Hepatocyte (in vitro differentiated cells): ENCODE measurements at regions not wholly inside any gene's neighbourhood (a gene's known extent, or its start where the extent isn't known, plus 50 kb on each side); places are given as distances from the start of the nearest gene placed in this dataset.

Experiments used
- DNase-seq: peaks from one replicate; pipeline ENCODE4 v3.0.0-alpha.2; 2016; ENCODE audit warnings: low spot score
- H2AFZ ChIP-seq: fragments of 200-600 bp; sonication (generic); 2 replicates; pipeline ENCODE4 v1.6.0; 2016; ENCODE audit warnings: antibody characterized with exemption, mild to moderate bottlenecking
- H3K27ac ChIP-seq: fragments of 200-600 bp; sonication (generic); 2 replicates; pipeline ENCODE4 v1.5.1; 2016; ENCODE audit warnings: mild to moderate bottlenecking
- H3K27me3 ChIP-seq: fragments of 200-600 bp; sonication (generic); 2 replicates; pipeline ENCODE4 v1.6.1; 2016
- H3K36me3 ChIP-seq: fragments of 200-600 bp; sonication (generic); replicated peaks from 2 replicates; pipeline ENCODE4 v1.5.1; 2016; ENCODE audit warnings: low read depth; ENCODE audit not compliant: insufficient read depth
- H3K4me1 ChIP-seq: fragments of 200-600 bp; sonication (generic); 2 replicates; pipeline ENCODE4 v1.5.1; 2016; ENCODE audit warnings: mild to moderate bottlenecking, moderate library complexity; ENCODE audit not compliant: insufficient read depth
- H3K4me2 ChIP-seq: fragments of 200-600 bp; sonication (generic); 2 replicates; pipeline ENCODE4 v1.6.0; 2016
- H3K4me3 ChIP-seq: fragments of 200-600 bp; sonication (generic); 2 replicates; pipeline ENCODE4 v1.5.1; 2016; ENCODE audit warnings: mild to moderate bottlenecking
- H3K79me2 ChIP-seq: fragments of 200-600 bp; sonication (generic); 2 replicates; pipeline ENCODE4 v1.6.0; 2017; ENCODE audit warnings: mild to moderate bottlenecking
- H3K9me2 ChIP-seq: fragments of 200-600 bp; sonication (generic); replicated peaks from 2 replicates; pipeline ENCODE4 v1.6.0; 2017; ENCODE audit warnings: mild to moderate bottlenecking; ENCODE audit not compliant: insufficient read depth
- H3K9me3 ChIP-seq: fragments of 200-600 bp; sonication (generic); 2 replicates; pipeline ENCODE4 v1.5.1; 2016; ENCODE audit warnings: low read depth, mild to moderate bottlenecking
- H4K20me1 ChIP-seq: fragments of 200-600 bp; sonication (generic); 2 replicates; pipeline ENCODE4 v1.6.0; 2016; ENCODE audit warnings: mild to moderate bottlenecking; ENCODE audit not compliant: insufficient read depth, poor library complexity, severe bottlenecking
- EZH2 ChIP-seq: fragments of 200-600 bp; sonication (generic); IDR thresholded peaks from 2 replicates; pipeline ENCODE4 v1.6.1; 2016; ENCODE audit warnings: antibody characterized with exemption, mild to moderate bottlenecking, borderline replicate concordance
- EZH2phosphoT487 ChIP-seq: fragments of 200-600 bp; sonication (generic); IDR thresholded peaks from one replicate; pipeline ENCODE4 v1.6.1; 2018; ENCODE audit warnings: antibody characterized with exemption, mild to moderate bottlenecking, low read depth, moderate library complexity; ENCODE audit not compliant: unreplicated experiment, severe bottlenecking
- WGBS: methylation state at CpG from one replicate; pipeline ENCODE4 v1.1.6; 2016; ENCODE audit warnings: low lambda C conversion rate; ENCODE audit errors: missing lambda C conversion rate; 5-methylcytosine and 5-hydroxymethylcytosine counted together
- TF ChIP-seq, protein P1 (sequence below): fragments of 200-600 bp; sonication (generic); IDR thresholded peaks from 2 replicates; pipeline ENCODE4 v1.5.1; 2016; ENCODE audit warnings: antibody characterized with exemption, mild to moderate bottlenecking; ENCODE audit not compliant: poor library complexity

- Histone ChIP-seq H3K9me2 (no peaks in the 10 kb centered on the region), H3K4me3 (no peak overlapping the region), H2AFZ (no peak overlapping the region), H3K9me3 (no peaks in the 10 kb centered on the region), H3K4me2 (no peak overlapping the region), H3K27me3 (no peaks in the 10 kb centered on the region), H3K36me3 (no peaks in the 10 kb centered on the region), H3K4me1 (no peaks in the 10 kb centered on the region), H3K79me2 (no peaks in the 10 kb centered on the region), H4K20me1 (no peaks in the 10 kb centered on the region), H3K27ac (no peak overlapping the region)
- TF ChIP-seq EZH2phosphoT487 (no peak), EZH2 (no peak)
- TF ChIP-seq, protein P1, sequence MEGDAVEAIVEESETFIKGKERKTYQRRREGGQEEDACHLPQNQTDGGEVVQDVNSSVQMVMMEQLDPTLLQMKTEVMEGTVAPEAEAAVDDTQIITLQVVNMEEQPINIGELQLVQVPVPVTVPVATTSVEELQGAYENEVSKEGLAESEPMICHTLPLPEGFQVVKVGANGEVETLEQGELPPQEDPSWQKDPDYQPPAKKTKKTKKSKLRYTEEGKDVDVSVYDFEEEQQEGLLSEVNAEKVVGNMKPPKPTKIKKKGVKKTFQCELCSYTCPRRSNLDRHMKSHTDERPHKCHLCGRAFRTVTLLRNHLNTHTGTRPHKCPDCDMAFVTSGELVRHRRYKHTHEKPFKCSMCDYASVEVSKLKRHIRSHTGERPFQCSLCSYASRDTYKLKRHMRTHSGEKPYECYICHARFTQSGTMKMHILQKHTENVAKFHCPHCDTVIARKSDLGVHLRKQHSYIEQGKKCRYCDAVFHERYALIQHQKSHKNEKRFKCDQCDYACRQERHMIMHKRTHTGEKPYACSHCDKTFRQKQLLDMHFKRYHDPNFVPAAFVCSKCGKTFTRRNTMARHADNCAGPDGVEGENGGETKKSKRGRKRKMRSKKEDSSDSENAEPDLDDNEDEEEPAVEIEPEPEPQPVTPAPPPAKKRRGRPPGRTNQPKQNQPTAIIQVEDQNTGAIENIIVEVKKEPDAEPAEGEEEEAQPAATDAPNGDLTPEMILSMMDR = no peak
- no peak for DNase-seq
- 84% methylated on average over 4 of the region's 4 CpGs for WGBS
These were observed 515.7 kb upstream of the RORB start for GRCh38 chr9:73981405-73981804.

- no peaks in the 10 kb centered on the region for H3K36me3 ChIP-seq
- TF ChIP-seq EZH2 (no peak), EZH2phosphoT487 (no peak)
- TF ChIP-seq, protein P1 = no peak
- H3K9me3 ChIP-seq = no peaks in the 10 kb centered on the region
- no peaks in the 10 kb centered on the region for H3K4me1 ChIP-seq
- H3K27me3 ChIP-seq = no peaks in the 10 kb centered on the region
- no peaks in the 10 kb centered on the region for H3K9me2 ChIP-seq
- no peaks in the 10 kb centered on the region for H4K20me1 ChIP-seq
- no peak overlapping the region for H3K4me3 ChIP-seq
- H3K27ac ChIP-seq = no peak overlapping the region
- no peaks in the 10 kb centered on the region for H3K79me2 ChIP-seq
- DNase-seq = no peak
- H2AFZ ChIP-seq = no peak overlapping the region
- H3K4me2 ChIP-seq = no peak overlapping the region
- WGBS = 95% methylated on average over 2 of the region's 2 CpGs
These were observed 501.3 kb upstream of the RORB start for GRCh38 chr9:73995836-73996235.

DNA sequence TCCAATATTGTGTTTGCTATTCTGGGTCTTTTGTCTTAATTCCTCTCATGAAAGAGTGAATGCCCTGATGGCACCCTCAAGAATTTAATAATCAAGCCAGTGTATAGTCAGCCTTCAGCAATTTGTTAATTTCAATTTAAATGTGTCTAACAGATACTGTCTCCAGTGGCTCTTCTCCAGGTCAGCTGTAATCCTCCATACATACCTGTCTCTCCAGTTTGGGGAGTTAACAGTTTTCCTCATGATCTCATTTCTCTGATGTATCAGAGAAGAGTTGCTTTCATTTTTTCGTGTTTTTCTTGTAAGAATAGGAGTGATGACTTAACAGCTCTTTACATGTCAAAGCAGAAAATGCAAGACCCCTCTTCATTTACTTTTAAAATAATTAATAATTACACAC, 500.3 kb upstream of the RORB start:
- DNase-seq = no peak

More for the DNA sequence above, 500.3 kb upstream of the RORB start:
- Histone ChIP-seq H2AFZ (no peak overlapping the region), H3K36me3 (no peaks in the 10 kb centered on the region), H3K79me2 (no peaks in the 10 kb centered on the region), H3K27me3 (no peaks in the 10 kb centered on the region), H3K9me3 (no peaks in the 10 kb centered on the region), H3K4me2 (no peak overlapping the region), H3K27ac (no peak overlapping the region), H3K9me2 (no peaks in the 10 kb centered on the region), H3K4me3 (no peak overlapping the region), H4K20me1 (no peaks in the 10 kb centered on the region), H3K4me1 (no peaks in the 10 kb centered on the region)
- WGBS = 70% methylated on average over 1 of the region's 1 CpG
- TF ChIP-seq EZH2 (no peak), EZH2phosphoT487 (no peak)
- TF ChIP-seq, protein P1 = no peak
